ENCODE measurements at regions not wholly inside any gene's neighbourhood (a gene's known extent, or its start where the extent isn't known, plus 50 kb on each side); places are given as distances from the start of the nearest gene placed in this dataset.

DNA sequence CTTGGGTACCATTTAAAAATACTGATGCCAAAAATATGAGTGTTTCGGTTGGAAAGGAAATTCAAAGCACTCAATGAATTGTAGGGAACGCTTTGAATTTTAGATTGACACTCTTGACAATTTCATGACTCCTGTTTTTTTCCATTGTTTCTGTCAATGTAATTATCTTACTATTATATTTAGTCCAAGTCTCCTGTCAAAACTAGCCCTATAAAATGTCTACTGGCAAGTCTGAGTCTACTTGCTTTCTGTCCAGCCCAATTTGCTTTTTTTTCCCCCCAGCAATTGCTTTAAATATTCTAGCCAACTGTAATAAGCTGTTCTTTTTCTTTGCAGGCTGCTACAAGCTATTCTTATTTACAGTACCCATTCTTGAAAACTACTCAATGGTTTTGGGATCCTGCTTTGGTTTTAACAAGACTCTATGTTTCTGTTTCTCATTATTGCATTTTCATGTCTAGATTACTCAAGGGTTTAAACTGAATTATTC lies 1103.9 kb upstream of the GJE1 start:
- Histone ChIP-seq H3K27ac (ENCODE audit: low read depth, low read length) (no peak overlapping the region), H3K36me3 (ENCODE audit: control insufficient read depth, insufficient read depth, low read length) (no peaks in the 10 kb centered on the region), H3K27me3 (ENCODE audit: control insufficient read depth, insufficient read depth, low read length) (no peaks in the 10 kb centered on the region), H3K9ac (ENCODE audit: low read length) (no peak overlapping the region), H3K4me3 (ENCODE audit: low read length) (no peak overlapping the region), H3K4me1 (ENCODE audit: control insufficient read depth, insufficient read depth, low read length) (no peaks in the 10 kb centered on the region)

GRCh38 chr6:141026504-141026903 lies 1106.2 kb upstream of the GJE1 start:
- Histone ChIP-seq H3K27ac (ENCODE audit: low read depth, low read length) (no peak overlapping the region), H3K36me3 (ENCODE audit: control insufficient read depth, insufficient read depth, low read length) (no peaks in the 10 kb centered on the region), H3K4me3 (ENCODE audit: low read length) (no peak overlapping the region), H3K4me1 (ENCODE audit: control insufficient read depth, insufficient read depth, low read length) (no peaks in the 10 kb centered on the region), H3K27me3 (ENCODE audit: control insufficient read depth, insufficient read depth, low read length) (no peaks in the 10 kb centered on the region), H3K9ac (ENCODE audit: low read length) (no peak overlapping the region)

DNA sequence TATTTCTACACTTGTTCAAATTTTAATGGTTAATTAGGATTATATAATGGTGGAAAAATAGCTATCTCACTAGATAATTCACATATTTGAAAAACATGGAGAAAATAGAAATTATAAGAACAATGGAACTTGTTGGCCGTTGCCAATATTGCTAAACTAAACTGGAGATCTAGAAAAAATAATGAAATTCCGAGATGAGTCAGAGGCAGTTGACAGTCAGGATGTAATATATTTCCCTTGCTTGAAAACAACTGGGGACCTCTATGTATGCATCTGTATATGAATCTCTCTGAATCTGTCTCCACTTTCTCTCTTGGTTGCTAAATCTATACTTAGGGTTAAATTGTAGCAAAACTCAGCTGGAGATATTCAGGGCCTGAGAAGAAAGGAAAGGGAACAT lies 1108.2 kb upstream of the GJE1 start:
- H3K27ac ChIP-seq (ENCODE audit: low read depth, low read length): no peak overlapping the region
- H3K36me3 ChIP-seq (ENCODE audit: control insufficient read depth, insufficient read depth, low read length): no peaks in the 10 kb centered on the region
- no peak overlapping the region for H3K4me3 ChIP-seq (ENCODE audit: low read length)
- no peak overlapping the region for H3K9ac ChIP-seq (ENCODE audit: low read length)
- H3K27me3 ChIP-seq (ENCODE audit: control insufficient read depth, insufficient read depth, low read length): no peaks in the 10 kb centered on the region
- H3K4me1 ChIP-seq (ENCODE audit: control insufficient read depth, insufficient read depth, low read length): no peaks in the 10 kb centered on the region

DNA sequence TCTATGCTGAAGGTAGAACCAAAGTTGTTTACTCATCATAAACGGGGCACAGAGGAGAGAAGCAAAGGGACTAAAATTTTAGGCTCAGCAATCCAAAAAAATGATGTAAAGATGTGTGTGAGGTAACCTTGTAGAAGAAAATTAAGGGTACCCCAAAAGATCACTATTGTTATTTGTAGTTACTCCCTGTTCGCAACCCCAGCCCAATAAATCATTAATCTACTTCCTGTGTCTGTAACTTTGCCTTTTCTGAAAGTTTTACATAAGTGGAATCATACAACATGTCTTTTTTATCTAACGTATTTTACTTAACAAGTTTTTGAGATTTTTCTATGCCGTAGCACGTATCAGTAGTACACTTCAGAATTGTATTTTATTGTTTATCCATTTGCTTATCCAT lies 1114.8 kb upstream of the GJE1 start:
- Histone ChIP-seq H3K36me3 (ENCODE audit: control insufficient read depth, insufficient read depth, low read length) (no peaks in the 10 kb centered on the region), H3K27ac (ENCODE audit: low read depth, low read length) (no peak overlapping the region), H3K4me1 (ENCODE audit: control insufficient read depth, insufficient read depth, low read length) (no peaks in the 10 kb centered on the region), H3K4me3 (ENCODE audit: low read length) (no peak overlapping the region), H3K27me3 (ENCODE audit: control insufficient read depth, insufficient read depth, low read length) (no peaks in the 10 kb centered on the region), H3K9ac (ENCODE audit: low read length) (no peak overlapping the region)

GRCh38 chr6:141000917-141001316 lies 1131.8 kb upstream of the GJE1 start:
- Histone ChIP-seq H3K27ac (ENCODE audit: low read depth, low read length) (no peak overlapping the region), H3K9ac (ENCODE audit: low read length) (no peak overlapping the region), H3K4me1 (ENCODE audit: control insufficient read depth, insufficient read depth, low read length) (no peaks in the 10 kb centered on the region), H3K36me3 (ENCODE audit: control insufficient read depth, insufficient read depth, low read length) (no peaks in the 10 kb centered on the region), H3K27me3 (ENCODE audit: control insufficient read depth, insufficient read depth, low read length) (no peaks in the 10 kb centered on the region), H3K4me3 (ENCODE audit: low read length) (no peak overlapping the region)

DNA sequence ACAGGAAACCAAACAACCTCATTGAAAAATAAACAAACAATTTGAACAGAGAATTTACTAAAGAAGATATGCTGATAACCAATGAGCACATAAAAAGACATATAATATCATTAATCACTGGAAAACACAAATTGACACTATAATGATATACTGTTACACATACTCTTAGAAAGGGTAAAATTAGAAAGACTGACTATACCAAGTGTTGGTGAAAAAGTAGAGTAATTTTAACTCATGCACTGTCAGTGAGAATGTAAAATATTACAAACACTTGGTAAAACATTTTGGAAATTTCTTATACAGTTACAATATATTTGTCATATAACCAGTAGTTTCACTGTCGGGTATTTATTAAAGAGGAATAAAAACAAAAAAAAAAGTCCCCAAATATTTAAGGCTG lies 1139.2 kb upstream of the GJE1 start:
- H3K27me3 ChIP-seq (ENCODE audit: control insufficient read depth, insufficient read depth, low read length): no peaks in the 10 kb centered on the region
- no peaks in the 10 kb centered on the region for H3K36me3 ChIP-seq (ENCODE audit: control insufficient read depth, insufficient read depth, low read length)
- H3K4me3 ChIP-seq (ENCODE audit: low read length): no peak overlapping the region
- no peaks in the 10 kb centered on the region for H3K4me1 ChIP-seq (ENCODE audit: control insufficient read depth, insufficient read depth, low read length)
- no peak overlapping the region for H3K27ac ChIP-seq (ENCODE audit: low read depth, low read length)
- H3K9ac ChIP-seq (ENCODE audit: low read length): no peak overlapping the region

DNA sequence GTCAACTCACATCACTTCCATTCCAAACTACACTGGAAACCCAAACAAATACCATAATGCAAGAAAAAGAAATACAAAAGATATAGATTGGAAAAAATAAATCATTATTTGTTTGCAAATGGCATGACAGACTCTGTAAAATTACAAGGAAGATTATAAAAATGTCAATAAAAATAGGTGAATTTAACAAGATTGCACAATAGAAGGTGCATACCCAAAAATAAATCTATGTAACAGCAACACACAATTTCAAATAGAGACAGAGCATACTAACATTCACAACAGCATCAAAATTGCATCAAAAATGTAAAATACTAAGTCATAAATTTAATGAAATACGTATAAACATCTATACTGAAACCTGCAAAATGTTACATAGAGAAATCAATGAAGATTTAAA lies 1140.0 kb upstream of the GJE1 start:
- Histone ChIP-seq H3K27ac (ENCODE audit: low read depth, low read length) (no peak overlapping the region), H3K9ac (ENCODE audit: low read length) (no peak overlapping the region), H3K4me1 (ENCODE audit: control insufficient read depth, insufficient read depth, low read length) (no peaks in the 10 kb centered on the region)

DNA sequence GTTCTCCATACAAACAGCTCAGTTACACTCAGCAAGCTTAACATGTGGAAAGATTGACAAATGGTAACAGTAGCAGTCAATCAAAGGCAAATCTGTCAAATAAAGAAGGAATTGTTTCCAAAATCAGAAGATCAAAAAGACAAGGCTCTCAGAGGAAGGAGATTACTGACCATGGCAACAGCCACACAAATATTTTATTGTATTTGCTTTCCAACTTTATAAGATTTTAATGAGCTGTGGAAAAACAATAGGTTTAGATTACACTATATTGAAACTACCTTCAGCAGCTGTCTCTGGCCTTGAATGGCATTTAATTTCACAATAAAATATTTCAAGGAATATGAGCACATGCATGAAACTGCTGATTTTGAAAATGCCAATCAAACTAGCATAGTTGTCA lies 1143.9 kb upstream of the GJE1 start:
- Histone ChIP-seq H3K9ac (ENCODE audit: low read length) (no peak overlapping the region), H3K4me3 (ENCODE audit: low read length) (no peak overlapping the region)

More for the DNA sequence above, 1140.0 kb upstream of the GJE1 start:
- Histone ChIP-seq H3K27me3 (ENCODE audit: control insufficient read depth, insufficient read depth, low read length) (no peaks in the 10 kb centered on the region), H3K36me3 (ENCODE audit: control insufficient read depth, insufficient read depth, low read length) (no peaks in the 10 kb centered on the region), H3K4me3 (ENCODE audit: low read length) (no peak overlapping the region)

DNA sequence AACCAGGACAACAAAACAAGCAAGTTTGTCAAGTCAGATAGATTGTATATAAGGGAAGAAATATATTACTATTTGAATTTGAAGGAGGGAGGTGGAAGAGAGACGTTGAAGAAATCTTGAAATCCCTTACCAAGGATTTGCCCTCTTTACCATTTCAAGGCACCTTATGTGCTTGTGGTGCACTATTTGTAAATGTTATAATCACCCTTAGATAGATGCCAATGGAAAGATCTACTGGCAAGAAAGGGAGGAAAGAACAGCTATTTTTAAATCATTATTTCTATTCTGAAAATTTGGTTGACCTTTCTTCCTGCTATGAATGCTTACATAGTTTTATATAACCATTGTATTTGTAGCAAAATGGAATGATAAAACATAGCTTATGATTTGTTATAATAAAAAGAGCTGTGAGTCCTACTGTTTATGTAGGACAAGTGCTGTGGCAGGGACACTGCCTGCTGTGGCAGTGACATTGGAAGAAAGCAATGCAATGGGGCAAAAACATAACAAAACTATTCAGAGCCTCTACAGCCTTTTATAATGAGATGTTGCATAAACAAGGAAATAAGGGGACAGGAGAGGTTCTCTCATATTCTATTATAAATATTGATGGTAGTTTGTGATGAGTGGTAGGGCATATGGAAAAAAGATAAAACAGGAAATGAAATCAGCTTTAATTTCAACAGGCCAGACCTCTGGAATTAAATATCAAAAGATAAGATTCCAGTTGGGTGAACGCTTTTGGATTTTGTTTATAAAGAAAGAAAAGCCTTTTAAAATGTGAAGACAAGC lies 1145.2 kb upstream of the GJE1 start:
- Histone ChIP-seq H3K4me1 (ENCODE audit: control insufficient read depth, insufficient read depth, low read length) (no peaks in the 10 kb centered on the region), H3K27ac (ENCODE audit: low read depth, low read length) (no peak overlapping the region), H3K4me3 (ENCODE audit: low read length) (no peak overlapping the region), H3K36me3 (ENCODE audit: control insufficient read depth, insufficient read depth, low read length) (no peaks in the 10 kb centered on the region), H3K27me3 (ENCODE audit: control insufficient read depth, insufficient read depth, low read length) (no peaks in the 10 kb centered on the region), H3K9ac (ENCODE audit: low read length) (no peak overlapping the region)

More for the DNA sequence above, 1143.9 kb upstream of the GJE1 start:
- Histone ChIP-seq H3K36me3 (ENCODE audit: control insufficient read depth, insufficient read depth, low read length) (no peaks in the 10 kb centered on the region), H3K4me1 (ENCODE audit: control insufficient read depth, insufficient read depth, low read length) (no peaks in the 10 kb centered on the region), H3K27ac (ENCODE audit: low read depth, low read length) (no peak overlapping the region), H3K27me3 (ENCODE audit: control insufficient read depth, insufficient read depth, low read length) (no peaks in the 10 kb centered on the region)

DNA sequence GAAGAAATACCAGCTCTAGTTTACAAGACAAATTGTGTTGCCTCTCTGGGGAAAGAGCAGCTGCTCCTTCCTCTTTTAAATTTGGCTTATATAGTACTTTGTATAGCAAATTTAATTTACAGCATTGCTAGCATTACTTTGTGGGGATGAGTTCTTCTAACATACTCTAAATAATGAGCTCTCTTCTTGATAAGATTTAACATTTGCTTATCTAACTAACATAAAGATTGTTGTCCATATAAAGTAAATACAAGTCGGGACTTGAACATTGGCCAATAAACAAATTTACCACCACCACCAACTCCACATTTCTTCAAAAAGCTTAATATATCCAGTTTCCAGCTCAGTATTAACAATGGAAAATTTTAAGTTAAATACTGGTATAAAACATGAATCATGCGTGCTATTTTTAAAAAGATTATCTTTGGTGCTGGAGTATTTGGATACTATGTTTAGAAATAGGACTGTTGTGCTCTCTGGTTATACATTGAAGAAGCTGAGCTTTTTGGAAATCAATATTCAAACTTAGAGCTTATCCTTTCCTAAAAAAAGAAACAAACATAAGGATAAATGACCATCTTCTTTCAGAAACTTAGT lies 1146.9 kb upstream of the GJE1 start:
- H3K27ac ChIP-seq (ENCODE audit: low read depth, low read length): no peak overlapping the region
- no peaks in the 10 kb centered on the region for H3K27me3 ChIP-seq (ENCODE audit: control insufficient read depth, insufficient read depth, low read length)
- no peak overlapping the region for H3K9ac ChIP-seq (ENCODE audit: low read length)
- no peaks in the 10 kb centered on the region for H3K4me1 ChIP-seq (ENCODE audit: control insufficient read depth, insufficient read depth, low read length)
- no peaks in the 10 kb centered on the region for H3K36me3 ChIP-seq (ENCODE audit: control insufficient read depth, insufficient read depth, low read length)
- H3K4me3 ChIP-seq (ENCODE audit: low read length): no peak overlapping the region

- H3K27ac ChIP-seq (ENCODE audit: low read depth, low read length): no peak overlapping the region
- no peak overlapping the region for H3K4me3 ChIP-seq (ENCODE audit: low read length)
- H3K27me3 ChIP-seq (ENCODE audit: control insufficient read depth, insufficient read depth, low read length): no peaks in the 10 kb centered on the region
Measured at GRCh38 chr6:140980265-140980887, 1152.3 kb upstream of the GJE1 start.

GRCh38 chr6:140979642-140980091 lies 1153.1 kb upstream of the GJE1 start:
- Histone ChIP-seq H3K4me1 (ENCODE audit: control insufficient read depth, insufficient read depth, low read length) (peaks cover 8% of the 10 kb centered on the region), H3K27me3 (ENCODE audit: control insufficient read depth, insufficient read depth, low read length) (no peaks in the 10 kb centered on the region), H3K36me3 (ENCODE audit: control insufficient read depth, insufficient read depth, low read length) (no peaks in the 10 kb centered on the region), H3K9ac (ENCODE audit: low read length) (no peak overlapping the region), H3K4me3 (ENCODE audit: low read length) (no peak overlapping the region), H3K27ac (ENCODE audit: low read depth, low read length) (peak overlapping the region; percentile 9)

More at GRCh38 chr6:140980265-140980887, 1152.3 kb upstream of the GJE1 start:
- Histone ChIP-seq H3K9ac (ENCODE audit: low read length) (no peak overlapping the region), H3K4me1 (ENCODE audit: control insufficient read depth, insufficient read depth, low read length) (peaks cover 8% of the 10 kb centered on the region), H3K36me3 (ENCODE audit: control insufficient read depth, insufficient read depth, low read length) (no peaks in the 10 kb centered on the region)

All from rectal smooth muscle tissue (tissue), 1 donor.